Natural killer cell treated with Interleukin-12 subunit alpha and Interleukin-12 subunit beta and Interleukin-15 and Interleukin-18, amount 100 ng/mL, for 72 hours (primary cell): ENCODE measurements at regions not wholly inside any gene's neighbourhood (a gene's known extent, or its start where the extent isn't known, plus 50 kb on each side); places are given as distances from the start of the nearest gene placed in this dataset.

ENCODE experiments used
- ATAC-seq, 2 donors: fragments of 150-1000 bp; cut with Tn5 transposase in 1 of 2; sonication (Bioruptor Pico), chemical (Tn5 transposase) in 1 of 2; 2 replicates each; pipeline ENCODE4 v1.10.0; 2021
- DNase-seq: peaks from one replicate; pipeline ENCODE4 v3.0.0; 2022; ENCODE audit warnings: low spot score
- H3K27ac Mint-ChIP-seq, 2 donors: 1 replicate in 1 of 2; 2 replicates in 1 of 2; pipeline ENCODE4 v1.8.0; 2022; ENCODE audit warnings: mixed read lengths in 2 of 2, mild to moderate bottlenecking in 1 of 2, moderate library complexity in 1 of 2
- H3K27me3 Mint-ChIP-seq, 2 donors: 1 replicate in 1 of 2; 2 replicates in 1 of 2; pipeline ENCODE4 v1.8.0; 2022; ENCODE audit warnings: mixed read lengths in 2 of 2
- H3K36me3 Mint-ChIP-seq: one replicate; pipeline ENCODE4 v1.8.0; 2022; ENCODE audit warnings: mixed read lengths
- H3K4me1 Mint-ChIP-seq, 2 donors: 1 replicate in 1 of 2; 2 replicates in 1 of 2; pipeline ENCODE4 v1.8.0; 2022; ENCODE audit warnings: low read depth in 2 of 2, mixed read lengths in 2 of 2, mild to moderate bottlenecking in 1 of 2
- H3K4me3 Mint-ChIP-seq: one replicate; pipeline ENCODE4 v1.8.0; 2022; ENCODE audit warnings: mixed read lengths
- H3K9me3 Mint-ChIP-seq: 2 replicates; pipeline ENCODE4 v1.8.0; 2022; ENCODE audit warnings: mixed read lengths

- H3K27me3 Mint-ChIP-seq: peaks cover 35 to 53% of the 10 kb centered on the region in 2 donors
- no peak overlapping the region for H3K27ac Mint-ChIP-seq
Observed at GRCh38 chr15:29208836-29209235, 60.8 kb downstream of the NSMCE3 start.

DNA sequence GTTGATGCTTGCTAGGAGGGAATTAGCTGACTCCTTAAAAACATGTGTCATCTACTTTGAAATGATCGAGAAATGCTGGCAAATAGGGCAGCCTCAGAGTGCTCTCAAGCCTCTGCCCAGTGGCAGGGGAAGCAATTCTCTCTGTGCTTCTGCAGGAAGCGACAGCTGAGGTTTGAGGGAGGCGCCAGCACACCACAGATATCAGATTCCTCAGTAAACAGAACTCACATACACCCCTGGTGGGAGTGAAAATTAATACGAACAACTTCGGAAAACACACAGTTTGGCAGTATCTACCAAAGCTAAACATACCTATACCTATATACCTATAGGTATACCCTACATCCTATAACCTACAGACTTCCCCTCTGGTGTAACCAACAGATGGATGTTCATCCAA, 61.3 kb downstream of the NSMCE3 start:
- H3K27ac Mint-ChIP-seq: no peak overlapping the region
- no peaks in the 10 kb centered on the region for H3K36me3 Mint-ChIP-seq
- DNase-seq: no peak
- no peak for ATAC-seq
- peaks cover 0 to 6% of the 10 kb centered on the region in 2 donors for H3K4me1 Mint-ChIP-seq
- peaks cover 39 to 58% of the 10 kb centered on the region in 2 donors for H3K27me3 Mint-ChIP-seq
- H3K4me3 Mint-ChIP-seq: no peak overlapping the region
- no peaks in the 10 kb centered on the region for H3K9me3 Mint-ChIP-seq

More at GRCh38 chr15:29208836-29209235, 60.8 kb downstream of the NSMCE3 start:
- H3K9me3 Mint-ChIP-seq: no peaks in the 10 kb centered on the region
- ATAC-seq (no peak), DNase-seq (no peak)
- no peaks in the 10 kb centered on the region for H3K36me3 Mint-ChIP-seq
- H3K4me1 Mint-ChIP-seq: peaks cover 0 to 6% of the 10 kb centered on the region in 2 donors
- H3K4me3 Mint-ChIP-seq: no peak overlapping the region

DNA sequence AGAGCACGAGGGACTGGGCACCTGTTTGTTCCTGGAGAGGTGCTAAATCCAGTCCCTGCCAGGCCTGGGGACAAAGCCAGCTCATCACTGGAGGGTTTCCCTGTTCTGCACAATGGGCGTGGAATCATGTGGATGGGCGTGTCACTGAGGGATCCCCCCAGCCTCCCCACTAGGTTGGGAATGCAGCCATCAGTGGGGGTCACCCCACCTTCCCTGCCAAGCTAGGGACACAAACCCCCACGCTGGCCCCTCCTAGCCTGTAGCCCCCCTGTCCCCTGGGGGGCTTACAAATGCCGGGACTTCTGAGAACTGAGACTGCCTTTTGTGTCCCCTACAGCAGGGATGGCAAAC, 61.9 kb downstream of the NSMCE3 start:
- Mint-ChIP-seq H3K4me3 (no peak overlapping the region), H3K27ac (no peak overlapping the region), H3K27me3 (peaks cover 40 to 57% of the 10 kb centered on the region in 2 donors), H3K36me3 (no peaks in the 10 kb centered on the region), H3K4me1 (peaks cover 0 to 6% of the 10 kb centered on the region in 2 donors), H3K9me3 (no peaks in the 10 kb centered on the region)
- DNase-seq: no peak
- ATAC-seq: no peak

DNA sequence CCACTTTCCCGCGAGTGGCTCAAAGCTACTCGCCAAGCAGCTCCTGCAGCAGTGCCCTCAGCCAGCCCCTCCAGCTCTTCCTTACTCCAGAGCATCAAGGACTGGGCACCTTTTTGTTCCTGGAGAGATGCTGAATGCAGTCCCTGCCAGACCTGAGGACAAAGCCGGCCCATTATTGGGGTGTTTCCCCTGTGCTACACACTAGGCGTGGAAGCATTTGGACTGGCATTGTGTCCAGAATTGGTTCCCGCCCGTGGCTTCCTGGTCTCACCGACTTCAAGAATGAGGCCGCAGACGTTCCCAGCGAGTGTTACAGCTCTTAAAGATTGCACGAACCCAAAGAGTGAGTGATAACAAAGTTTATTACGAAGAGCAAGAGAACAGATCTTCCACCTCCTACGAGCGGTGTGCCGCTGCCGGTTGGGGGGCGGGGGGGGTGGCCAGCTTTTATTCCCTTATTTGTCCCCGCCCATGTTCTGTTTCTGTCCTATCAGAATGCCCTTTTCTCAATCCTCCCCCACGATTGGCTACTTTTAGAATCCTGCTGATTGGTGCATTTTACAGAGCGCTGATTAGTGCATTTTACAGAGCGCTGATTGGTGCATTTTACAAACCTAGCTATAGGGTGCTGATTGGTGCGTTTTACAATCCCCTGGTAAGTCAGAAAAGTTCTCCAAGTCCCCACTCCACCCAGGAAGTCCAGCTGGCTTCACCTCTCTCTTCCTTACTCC, 62.4 kb downstream of the NSMCE3 start:
- Mint-ChIP-seq H3K4me1 (peaks cover 0 to 6% of the 10 kb centered on the region in 2 donors), H3K4me3 (no peak overlapping the region), H3K36me3 (no peaks in the 10 kb centered on the region), H3K27ac (no peak overlapping the region), H3K27me3 (peaks cover 37 to 52% of the 10 kb centered on the region in 2 donors), H3K9me3 (no peaks in the 10 kb centered on the region)
- ATAC-seq (no peak), DNase-seq (no peak)

DNA sequence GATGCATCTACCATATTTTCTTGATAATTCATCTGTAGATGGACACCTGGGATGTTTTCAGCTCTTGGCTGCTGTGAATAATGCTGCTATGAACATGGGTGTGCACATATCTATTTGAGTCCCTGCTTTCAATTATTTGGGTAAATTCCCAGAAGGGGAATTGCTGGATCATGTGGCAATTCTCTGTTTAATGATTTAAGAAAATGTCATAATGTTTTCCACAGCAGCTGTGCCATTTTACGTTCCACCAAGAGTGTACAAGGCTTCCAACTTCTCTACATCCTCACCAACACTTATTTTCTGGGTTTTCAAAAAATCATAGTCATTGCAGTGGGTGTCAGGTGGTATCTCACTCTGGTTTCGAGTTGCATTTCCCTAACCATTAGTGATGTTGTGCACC, 64.4 kb downstream of the NSMCE3 start:
- no peaks in the 10 kb centered on the region for H3K9me3 Mint-ChIP-seq

DNA sequence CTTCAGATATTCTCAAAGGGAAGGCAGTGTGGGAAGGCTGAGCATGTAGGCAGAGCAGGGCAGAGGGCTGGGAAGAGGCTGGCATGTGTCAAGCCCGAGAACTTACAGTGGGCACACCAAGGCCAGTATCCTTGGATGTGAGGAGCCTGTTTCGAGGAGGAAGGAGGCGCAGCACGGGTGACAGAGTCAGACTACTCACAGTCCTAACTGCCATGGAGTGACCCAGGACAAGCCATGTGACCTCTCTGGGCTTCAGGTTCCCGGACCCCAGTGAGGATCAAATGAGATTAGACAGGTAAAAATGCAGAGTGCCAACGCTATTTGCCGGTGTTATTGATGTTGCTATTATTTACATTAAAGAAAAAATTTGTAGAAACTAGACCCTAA, 65.3 kb downstream of the NSMCE3 start:
- H3K27me3 Mint-ChIP-seq: peaks cover 33 to 37% of the 10 kb centered on the region in 2 donors
- ATAC-seq: no peak
- DNase-seq: no peak
- H3K4me3 Mint-ChIP-seq: no peak overlapping the region
- H3K9me3 Mint-ChIP-seq: no peaks in the 10 kb centered on the region
- H3K27ac Mint-ChIP-seq: no peak overlapping the region
- H3K4me1 Mint-ChIP-seq: peaks cover 0 to 6% of the 10 kb centered on the region in 2 donors
- H3K36me3 Mint-ChIP-seq: no peaks in the 10 kb centered on the region

More for the DNA sequence above, 64.4 kb downstream of the NSMCE3 start:
- Mint-ChIP-seq H3K27me3 (peaks cover 33 to 37% of the 10 kb centered on the region in 2 donors), H3K4me1 (peaks cover 0 to 6% of the 10 kb centered on the region in 2 donors), H3K4me3 (no peak overlapping the region), H3K27ac (no peak overlapping the region), H3K36me3 (no peaks in the 10 kb centered on the region)
- no peak for ATAC-seq
- DNase-seq: no peak

GRCh38 chr15:29203718-29204368, 65.8 kb downstream of the NSMCE3 start:
- ATAC-seq: no peak
- Mint-ChIP-seq H3K4me3 (no peak overlapping the region), H3K27me3 (peaks cover 31 to 34% of the 10 kb centered on the region in 2 donors), H3K4me1 (peaks cover 0 to 6% of the 10 kb centered on the region in 2 donors), H3K9me3 (no peaks in the 10 kb centered on the region), H3K36me3 (no peaks in the 10 kb centered on the region), H3K27ac (no peak overlapping the region)
- DNase-seq: no peak

- Mint-ChIP-seq H3K4me3 (no peak overlapping the region), H3K9me3 (no peaks in the 10 kb centered on the region), H3K36me3 (no peaks in the 10 kb centered on the region), H3K4me1 (no peaks in the 10 kb centered on the region), H3K27ac (no peak overlapping the region), H3K27me3 (peaks cover 22 to 31% of the 10 kb centered on the region in 2 donors)
- DNase-seq (no peak), ATAC-seq (no peak)
Observed at GRCh38 chr15:29196722-29197121, 72.9 kb downstream of the NSMCE3 start.

- H3K27ac Mint-ChIP-seq: no peak overlapping the region
- no peak for ATAC-seq
- H3K9me3 Mint-ChIP-seq: no peaks in the 10 kb centered on the region
- H3K36me3 Mint-ChIP-seq: no peaks in the 10 kb centered on the region
- H3K4me1 Mint-ChIP-seq: no peaks in the 10 kb centered on the region
- H3K4me3 Mint-ChIP-seq: no peak overlapping the region
- no peak for DNase-seq
- peaks cover 22 to 35% of the 10 kb centered on the region in 2 donors for H3K27me3 Mint-ChIP-seq
Observed at GRCh38 chr15:29196290-29196689, 73.3 kb downstream of the NSMCE3 start.

DNA sequence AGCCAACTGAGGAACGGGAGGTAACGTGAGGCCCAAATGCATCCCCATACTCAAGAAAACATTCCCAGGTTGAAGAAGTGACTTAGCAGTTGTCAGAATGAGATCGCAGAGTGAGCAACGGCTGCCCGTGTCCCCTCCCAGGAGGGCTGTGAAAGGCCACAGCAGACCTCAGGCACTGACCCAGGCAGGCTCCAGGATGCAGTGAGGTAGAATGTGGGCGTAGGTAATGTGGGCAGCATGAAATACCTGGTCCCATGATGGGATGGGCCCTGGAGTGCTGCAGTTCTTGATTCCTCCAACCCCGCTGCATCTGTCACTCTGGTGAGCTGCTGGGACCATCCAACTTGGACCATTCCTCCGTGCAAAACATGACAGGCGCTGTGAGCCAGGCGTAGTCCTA, 74.8 kb downstream of the NSMCE3 start:
- DNase-seq: no peak
- no peaks in the 10 kb centered on the region for H3K9me3 Mint-ChIP-seq
- H3K36me3 Mint-ChIP-seq: no peaks in the 10 kb centered on the region
- no peaks in the 10 kb centered on the region for H3K4me1 Mint-ChIP-seq
- ATAC-seq: peak in 1 of 2 donors; percentile 26
- peaks cover 22 to 39% of the 10 kb centered on the region in 2 donors for H3K27me3 Mint-ChIP-seq
- H3K27ac Mint-ChIP-seq: no peak overlapping the region
- no peak overlapping the region for H3K4me3 Mint-ChIP-seq

GRCh38 chr15:29183071-29183831, 86.4 kb downstream of the NSMCE3 start:
- Mint-ChIP-seq H3K36me3 (no peaks in the 10 kb centered on the region), H3K27me3 (peaks cover 35 to 64% of the 10 kb centered on the region in 2 donors), H3K4me3 (peak overlapping the region; percentile 3), H3K4me1 (peaks cover 6% of the 10 kb centered on the region in 2 donors), H3K27ac (peak overlapping the region in 1 of 2 donors; percentile 11), H3K9me3 (no peaks in the 10 kb centered on the region)
- ATAC-seq (peak in 1 of 2 donors; percentile 31), DNase-seq (no peak)

DNA sequence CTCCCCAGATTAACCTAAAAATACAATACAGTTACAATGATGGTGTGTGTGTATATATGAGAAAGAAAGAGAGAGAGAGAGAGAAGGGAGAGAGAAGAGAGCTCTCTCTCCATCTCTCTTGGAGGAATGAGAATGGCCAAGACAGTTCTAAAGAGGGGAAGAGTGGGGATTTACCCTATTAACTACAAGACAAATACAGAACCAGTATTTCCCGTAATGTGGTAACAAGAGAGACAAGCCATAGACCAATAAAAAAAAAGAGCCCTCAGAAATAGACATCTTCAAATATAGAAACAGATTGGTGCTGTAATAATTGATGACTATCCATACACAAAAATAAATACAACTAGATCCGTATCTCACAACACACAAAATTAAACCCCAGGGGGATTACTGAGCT, 87.0 kb downstream of the NSMCE3 start:
- no peak for DNase-seq
- ATAC-seq: no peak
- peaks cover 6% of the 10 kb centered on the region in 2 donors for H3K4me1 Mint-ChIP-seq
- H3K36me3 Mint-ChIP-seq: no peaks in the 10 kb centered on the region
- peak overlapping the region; percentile 3 for H3K4me3 Mint-ChIP-seq
- H3K9me3 Mint-ChIP-seq: no peaks in the 10 kb centered on the region
- H3K27me3 Mint-ChIP-seq: peaks cover 37 to 66% of the 10 kb centered on the region in 2 donors
- H3K27ac Mint-ChIP-seq: peak overlapping the region in 1 of 2 donors; percentile 11

DNA sequence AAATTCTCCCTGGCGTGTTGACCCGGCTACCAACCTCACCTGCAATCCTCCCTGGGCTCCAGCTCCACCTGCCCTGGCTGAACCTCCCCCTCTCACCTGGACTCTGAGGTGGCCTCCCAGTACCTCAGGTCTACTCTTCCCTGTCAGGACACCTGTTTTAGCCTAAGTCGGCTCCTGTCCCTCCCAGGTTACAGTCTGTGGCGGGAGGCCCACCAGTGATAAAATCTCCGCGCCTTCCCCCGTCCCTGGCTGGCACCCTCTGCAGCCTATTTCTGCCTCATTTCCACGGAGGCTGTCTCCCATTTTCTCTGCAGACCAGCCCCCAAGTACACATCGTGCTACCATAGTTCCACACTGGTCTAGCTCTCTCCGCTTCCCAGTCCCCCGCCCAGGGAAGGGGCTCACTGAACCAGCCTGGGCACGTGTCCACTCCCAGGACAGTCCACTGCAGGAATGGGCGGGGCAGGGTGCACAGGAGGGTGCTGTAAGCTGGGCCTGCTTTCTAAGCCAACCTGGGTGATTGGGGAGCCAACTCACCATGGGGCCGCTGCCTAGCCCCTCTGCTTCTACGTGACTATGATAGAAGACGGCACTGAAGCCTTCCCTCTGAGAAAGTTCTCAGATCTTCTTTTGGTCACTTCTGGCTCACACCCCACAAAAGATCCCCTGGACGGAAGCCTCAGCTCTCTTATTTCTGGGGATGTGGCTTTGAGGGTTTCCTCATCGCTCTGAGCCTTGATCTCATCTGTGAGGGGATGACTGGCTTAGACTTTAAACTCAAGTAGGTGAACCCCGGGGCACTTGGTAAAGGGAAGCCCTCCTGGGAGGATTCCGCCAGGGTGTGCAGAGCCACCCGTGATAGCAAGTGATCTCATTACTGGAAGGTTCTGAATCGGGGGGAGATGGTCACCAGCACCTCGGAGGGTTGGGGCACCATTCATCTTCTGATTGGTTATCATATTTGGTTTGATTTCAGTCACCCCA, 96.6 kb downstream of the NSMCE3 start:
- ATAC-seq (no peak), DNase-seq (no peak)
- Mint-ChIP-seq H3K27me3 (peaks cover 29 to 32% of the 10 kb centered on the region in 2 donors), H3K4me1 (no peaks in the 10 kb centered on the region), H3K4me3 (no peak overlapping the region), H3K27ac (no peak overlapping the region), H3K9me3 (no peaks in the 10 kb centered on the region), H3K36me3 (no peaks in the 10 kb centered on the region)
